Liver (tissue), 9 donors: ENCODE measurements at regions not wholly inside any gene's neighbourhood (a gene's known extent, or its start where the extent isn't known, plus 50 kb on each side); places are given as distances from the start of the nearest gene placed in this dataset. TPM values are rescaled to one million over a fixed set of nuclear protein-coding genes. Genes with fewer than 3 reads are reported as not detected.

Experiments
- DNase-seq: peaks from one replicate; pipeline ENCODE4 v3.0.0-alpha.2; 2017; ENCODE audit warnings: low spot score
- H3K27ac ChIP-seq, 2 donors: one replicate each; pipeline ENCODE4 v1.7.0; 2013; ENCODE audit warnings: inconsistent platforms in 2 of 2, low read length in 2 of 2, control low read depth in 1 of 2, low read depth in 1 of 2, mild to moderate bottlenecking in 1 of 2
- H3K27me3 ChIP-seq, 4 donors: one replicate each; pipeline versions ENCODE4 v1.6.1 to v1.7.0; 2013; ENCODE audit warnings: low read length in 3 of 4, inconsistent platforms in 1 of 4, mild to moderate bottlenecking in 1 of 4, moderate library complexity in 1 of 4; ENCODE audit not compliant: control insufficient read depth in 4 of 4, insufficient read depth in 4 of 4
- H3K36me3 ChIP-seq, 4 donors: one replicate each; pipeline versions ENCODE4 v1.6.1 to v1.7.0; 2013; ENCODE audit warnings: low read length in 3 of 4, mild to moderate bottlenecking in 3 of 4, low read depth in 1 of 4, moderate library complexity in 1 of 4; ENCODE audit not compliant: control insufficient read depth in 4 of 4, insufficient read depth in 3 of 4
- H3K4me1 ChIP-seq, 4 donors: one replicate each; pipeline versions ENCODE4 v1.6.1 to v1.7.0; 2013; ENCODE audit warnings: low read length in 3 of 4, mild to moderate bottlenecking in 3 of 4, moderate library complexity in 1 of 4; ENCODE audit not compliant: control insufficient read depth in 4 of 4, insufficient read depth in 4 of 4
- H3K4me3 ChIP-seq, 3 donors: one replicate each; pipeline versions ENCODE4 v1.6.1 to v1.7.0; 2013; ENCODE audit warnings: low read length in 3 of 3, control low read depth in 1 of 3, low read depth in 1 of 3, mild to moderate bottlenecking in 1 of 3
- H3K9ac ChIP-seq, 2 donors: one replicate each; pipeline ENCODE4 v1.7.0; 2013; ENCODE audit warnings: low read length in 2 of 2, mild to moderate bottlenecking in 2 of 2, moderate library complexity in 2 of 2, control low read depth in 1 of 2, low read depth in 1 of 2
- H3K9me3 ChIP-seq, 4 donors: one replicate each; pipeline versions ENCODE4 v1.6.1 to v1.7.0; 2013; ENCODE audit warnings: low read length in 3 of 4; ENCODE audit not compliant: control insufficient read depth in 4 of 4
- ATF3 ChIP-seq: IDR thresholded peaks from 2 replicates; pipeline ENCODE4 v1.6.1; 2016; ENCODE audit warnings: antibody characterized with exemption
- CTCF ChIP-seq: fragments of 150-350 bp; IDR thresholded peaks from 2 replicates; pipeline ENCODE4 v1.5.1; 2017; ENCODE audit warnings: improper control_type of control experiment, low read depth, low read length; ENCODE audit not compliant: missing input control
- EGR1 ChIP-seq, 2 donors: IDR thresholded peaks; 2 replicates each; pipeline ENCODE4 v1.6.1; 2016 to 2018; ENCODE audit warnings: antibody characterized with exemption in 2 of 2, low read depth in 2 of 2
- FOXA1 ChIP-seq: IDR thresholded peaks from 2 replicates; pipeline ENCODE4 v1.6.1; 2016; ENCODE audit warnings: antibody characterized with exemption
- FOXA2 ChIP-seq: IDR thresholded peaks from 2 replicates; pipeline ENCODE4 v1.6.1; 2016; ENCODE audit warnings: antibody characterized with exemption
- GABPA ChIP-seq, 2 donors: IDR thresholded peaks in 1 of 2; conservative IDR thresholded peaks in 1 of 2; 2 replicates each; pipeline ENCODE4 v1.6.1; 2016; ENCODE audit warnings: antibody characterized with exemption in 2 of 2, mild to moderate bottlenecking in 1 of 2, moderate library complexity in 1 of 2
- HNF4A ChIP-seq, 2 donors: conservative IDR thresholded peaks; 2 replicates each; pipeline ENCODE4 v1.6.1; 2016; ENCODE audit warnings: antibody characterized with exemption in 2 of 2, mild to moderate bottlenecking in 2 of 2
- JUND ChIP-seq, 2 donors: IDR thresholded peaks; 2 replicates each; pipeline ENCODE4 v1.6.1; 2016; ENCODE audit warnings: antibody characterized with exemption in 2 of 2
- NR2F2 ChIP-seq: IDR thresholded peaks from 2 replicates; pipeline ENCODE4 v1.6.1; 2016; ENCODE audit warnings: antibody characterized with exemption
- RAD21 ChIP-seq, 2 donors: IDR thresholded peaks; 2 replicates each; pipeline ENCODE4 v1.6.1; 2016; ENCODE audit warnings: antibody characterized with exemption in 2 of 2, mild to moderate bottlenecking in 2 of 2
- REST ChIP-seq: IDR thresholded peaks from 2 replicates; pipeline ENCODE4 v1.6.1; 2016; ENCODE audit warnings: antibody characterized with exemption, mild to moderate bottlenecking
- RXRA ChIP-seq, 2 donors: IDR thresholded peaks; 2 replicates each; pipeline ENCODE4 v1.6.1; 2017 to 2018; ENCODE audit warnings: antibody characterized with exemption in 2 of 2, mild to moderate bottlenecking in 1 of 2
- SP1 ChIP-seq: IDR thresholded peaks from 2 replicates; pipeline ENCODE4 v1.6.1; 2018; ENCODE audit warnings: antibody characterized with exemption, mild to moderate bottlenecking
- TAF1 ChIP-seq: conservative IDR thresholded peaks from 2 replicates; pipeline ENCODE4 v1.6.1; 2016; ENCODE audit warnings: antibody characterized with exemption, mild to moderate bottlenecking
- YY1 ChIP-seq: IDR thresholded peaks from 2 replicates; pipeline ENCODE4 v1.6.1; 2016; ENCODE audit warnings: antibody characterized with exemption, mild to moderate bottlenecking
- ZBTB33 ChIP-seq: IDR thresholded peaks from 2 replicates; pipeline ENCODE4 v1.6.1; 2016; ENCODE audit warnings: antibody characterized with exemption
- WGBS: extraction: QIAGEN DNeasy Blood & Tissue Kit; methylation state at CpG from one replicate; pipeline ENCODE4 v1.1.7; 2013; 5-methylcytosine and 5-hydroxymethylcytosine counted together
- small RNA-seq: library from RNA; depleted of rRNA; stranded (forward); fragments of <200 nt; gene quantifications from one replicate; pipeline ENCODE3, GENCODE V24; 2014
- donor health status: healthy.
- donor health status: healthy.
- donor health status: healthy.
- donor health status: healthy.
- donor health status: healthy.

GRCh38 chr10:16386855-16387254 is 50.0 kb upstream of the PTER start:
- no peaks in the 10 kb centered on the region for H3K27me3 ChIP-seq
- no peak overlapping the region for H3K4me3 ChIP-seq
- no peak overlapping the region for H3K9ac ChIP-seq
- no peaks in the 10 kb centered on the region for H3K9me3 ChIP-seq
- no peak for DNase-seq
- no peak overlapping the region for H3K27ac ChIP-seq
- no peaks in the 10 kb centered on the region for H3K36me3 ChIP-seq
- H3K4me1 ChIP-seq, result no peaks in the 10 kb centered on the region
- 55% methylated on average over 9 of the region's 9 CpGs for WGBS
- no peak for TF ChIP-seq ZBTB33
- no peak for TF ChIP-seq RXRA (IDR thresholded peaks at IDR 0.05)
- TF ChIP-seq TAF1, result no peak
- no peak for TF ChIP-seq ATF3
- no peak for TF ChIP-seq SP1
- no peak for TF ChIP-seq CTCF
- no peak for TF ChIP-seq FOXA2
- no peak for TF ChIP-seq JUND (IDR thresholded peaks at IDR 0.05)
- no peak for TF ChIP-seq RAD21 (IDR thresholded peaks at IDR 0.05)
- TF ChIP-seq REST, result no peak
- TF ChIP-seq YY1, result no peak
- TF ChIP-seq HNF4A (conservative IDR thresholded peaks at IDR 0.05), result no peak
- no peak for TF ChIP-seq EGR1 (IDR thresholded peaks at IDR 0.05; ENCODE audit: low read depth in 2 of 2)
- TF ChIP-seq GABPA (IDR thresholded peaks at IDR 0.05 in 1 of 2, conservative IDR thresholded peaks at IDR 0.05 in 1 of 2), result no peak
- TF ChIP-seq NR2F2, result no peak
- TF ChIP-seq FOXA1, result no peak

Small RNA genes lying in the stretch of these regions (small RNA-seq; reads per million reads assigned to genes)
- not detected for gene RF00322
- not detected for gene RNU6-1075P
